HCT116 (cell line): ENCODE measurements at regions not wholly inside any gene's neighbourhood (a gene's known extent, or its start where the extent isn't known, plus 50 kb on each side); places are given as distances from the start of the nearest gene placed in this dataset.

Experiments
- ATAC-seq: fragments of 200-7000 bp; cut with Tn5 transposase; 2 replicates; pipeline ENCODE4 v1.9.1; 2020; ENCODE audit warnings: mild to moderate bottlenecking, moderate library complexity
- BruUV-seq: library from RNA; stranded (reverse); fragments of 400-500 nt; replicated peaks from 2 replicates; lab custom pipeline; 2021; lab: Mats Ljungman, UMichigan
- CTCF ChIA-PET: fragments of 300-600 bp; sonication (Branson Sonifier 250); formaldehyde crosslinking; loops from one replicate; lab custom pipeline; 2021; ENCODE audit warnings: antibody characterized with exemption; lab: Charles Lee
- POLR2A ChIA-PET: fragments of 300-600, 350-600 bp; sonication (Branson Sonifier 250); formaldehyde crosslinking; loops from one replicate; lab custom pipeline; 2021; ENCODE audit warnings: antibody characterized with exemption; lab: Charles Lee
- RAD21 ChIA-PET, 2 experiments: fragments of 300-600 bp; sonication (Branson Sonifier 250); formaldehyde crosslinking; loops; one replicate each; lab custom pipeline; 2023; ENCODE audit warnings: low total read pairs in 2 of 2; ENCODE audit not compliant: uncharacterized antibody in 2 of 2, unreplicated experiment in 2 of 2, low non-redundant PET in 1 of 2; lab: Charles Lee
- DNase-seq: peaks from one replicate; pipeline ENCODE4 v3.0.0-alpha.2; 2010; ENCODE audit warnings: low read depth, low spot score
- H2AFZ ChIP-seq: fragments of 200-600 bp; shearing (Covaris generic), sonication (generic); 2 replicates; pipeline ENCODE4 v1.6.1; 2017; ENCODE audit warnings: low read depth, mixed run types, mixed read lengths, antibody characterized with exemption, low read length; ENCODE audit not compliant: poor library complexity, severe bottlenecking
- H3K27ac ChIP-seq: 2 replicates; pipeline ENCODE4 v1.5.1; 2012; ENCODE audit warnings: low read depth, low read length
- H3K27me3 ChIP-seq: fragments of 200-600 bp; sonication (generic); 2 replicates; pipeline ENCODE4 v1.6.1; 2016; ENCODE audit warnings: mixed run types, low read length, mixed read lengths; ENCODE audit not compliant: insufficient read depth
- H3K36me3 ChIP-seq, 2 experiments: fragments of 200-500 bp in 1 of 2; fragments of 200-600 bp in 1 of 2; sonication (Bioruptor generic) in 1 of 2; sonication (generic) in 1 of 2; 2 replicates each; pipeline versions ENCODE4 v1.5.1 to v1.6.1; 2014 to 2016; ENCODE audit warnings: low read length in 2 of 2, inconsistent platforms in 1 of 2, mixed read lengths in 1 of 2, mixed run types in 1 of 2; ENCODE audit not compliant: insufficient read depth in 2 of 2, control insufficient read depth in 1 of 2
- H3K4me1 ChIP-seq, 2 experiments: fragments of 200-600 bp in 1 of 2; sonication (generic) in 1 of 2; 2 replicates each; pipeline versions ENCODE4 v1.5.1 to v1.6.1; 2012 to 2017; ENCODE audit warnings: low read length in 2 of 2, inconsistent platforms in 1 of 2, mild to moderate bottlenecking in 1 of 2, mixed read lengths in 1 of 2, mixed run types in 1 of 2, moderate library complexity in 1 of 2; ENCODE audit not compliant: insufficient read depth in 2 of 2, control insufficient read depth in 1 of 2
- H3K4me2 ChIP-seq: fragments of 200-600 bp; sonication (generic); 2 replicates; pipeline ENCODE4 v1.6.1; 2017; ENCODE audit warnings: mixed run types, low read length, mixed read lengths
- H3K4me3 ChIP-seq, 2 experiments: fragments of 200-600 bp in 1 of 2; sonication (generic) in 1 of 2; replicated peaks in 1 of 2; 2 replicates each; pipeline ENCODE4 v1.5.1; 2011 to 2016; ENCODE audit warnings: low read length in 2 of 2, control low read depth in 1 of 2, low read depth in 1 of 2, mild to moderate bottlenecking in 1 of 2, mixed read lengths in 1 of 2, mixed run types in 1 of 2
- H3K79me2 ChIP-seq: fragments of 200-600 bp; sonication (generic); 2 replicates; pipeline ENCODE4 v1.6.1; 2017; ENCODE audit warnings: mild to moderate bottlenecking, mixed run types, low read length, moderate library complexity, mixed read lengths; ENCODE audit not compliant: insufficient read depth
- H3K9ac ChIP-seq: fragments of 200-600 bp; sonication (generic); 2 replicates; pipeline ENCODE4 v1.6.1; 2016; ENCODE audit warnings: low read length, mixed read lengths
- H3K9me2 ChIP-seq: fragments of 200-600 bp; sonication (generic), shearing (Covaris generic); 2 replicates; pipeline ENCODE4 v1.6.1; 2017; ENCODE audit warnings: mixed run types, mild to moderate bottlenecking, moderate library complexity; ENCODE audit not compliant: insufficient read depth
- H3K9me3 ChIP-seq, 2 experiments: fragments of 200-500 bp in 1 of 2; fragments of 200-600 bp in 1 of 2; sonication (Bioruptor generic) in 1 of 2; sonication (generic) in 1 of 2; 2 replicates each; pipeline ENCODE4 v1.6.1; 2014 to 2017; ENCODE audit warnings: low read length in 2 of 2, mixed read lengths in 2 of 2, inconsistent platforms in 1 of 2, low read depth in 1 of 2, mild to moderate bottlenecking in 1 of 2, mixed run types in 1 of 2, moderate library complexity in 1 of 2; ENCODE audit not compliant: control insufficient read depth in 1 of 2, insufficient read depth in 1 of 2
- H4K20me1 ChIP-seq: fragments of 200-600 bp; sonication (generic), shearing (Covaris generic); 2 replicates; pipeline ENCODE4 v1.6.1; 2017; ENCODE audit warnings: mixed run types, mild to moderate bottlenecking, moderate library complexity; ENCODE audit not compliant: insufficient read depth
- CBX3 ChIP-seq: IDR thresholded peaks from 2 replicates; pipeline ENCODE4 v1.6.1; 2012; ENCODE audit warnings: low read depth
- CEBPB ChIP-seq: IDR thresholded peaks from 2 replicates; pipeline ENCODE4 v1.6.1; 2012; ENCODE audit warnings: low read depth
- EZH2phosphoT487 ChIP-seq: fragments of 200-600 bp; IDR thresholded peaks from 2 replicates; pipeline ENCODE4 v1.6.1; 2018; ENCODE audit warnings: antibody characterized with exemption, borderline replicate concordance
- FOSL1 ChIP-seq: IDR thresholded peaks from 2 replicates; pipeline ENCODE4 v1.6.1; 2012; ENCODE audit warnings: low read depth
- JUND ChIP-seq: IDR thresholded peaks from 2 replicates; pipeline ENCODE4 v1.6.1; 2012
- POLR2AphosphoS5 ChIP-seq: IDR thresholded peaks from 2 replicates; pipeline ENCODE4 v1.6.1; 2011; ENCODE audit warnings: mild to moderate bottlenecking, low read depth, low read length, moderate library complexity
- RAD21 ChIP-seq: IDR thresholded peaks from 2 replicates; pipeline ENCODE4 v1.6.1; 2012; ENCODE audit warnings: low read depth, mild to moderate bottlenecking
- SRF ChIP-seq: IDR thresholded peaks from 2 replicates; pipeline ENCODE4 v1.6.1; 2012; ENCODE audit warnings: low read depth
- ZFX ChIP-seq: fragments of 450-650 bp; IDR thresholded peaks from 2 replicates; pipeline ENCODE4 v1.6.1; 2017
- intact Hi-C: fragments of 100-400 bp; cut with micrococcal nuclease; formaldehyde crosslinking; loops from 2 replicates; pipeline ENCODE4 v1.10.0; 2022
- TF ChIP-seq, protein P1 (sequence below): IDR thresholded peaks from 2 replicates; pipeline ENCODE4 v1.6.1; 2012; ENCODE audit warnings: low read depth
- TF ChIP-seq, protein P2 (sequence below): IDR thresholded peaks from 2 replicates; pipeline ENCODE4 v1.6.1; 2012

DNA sequence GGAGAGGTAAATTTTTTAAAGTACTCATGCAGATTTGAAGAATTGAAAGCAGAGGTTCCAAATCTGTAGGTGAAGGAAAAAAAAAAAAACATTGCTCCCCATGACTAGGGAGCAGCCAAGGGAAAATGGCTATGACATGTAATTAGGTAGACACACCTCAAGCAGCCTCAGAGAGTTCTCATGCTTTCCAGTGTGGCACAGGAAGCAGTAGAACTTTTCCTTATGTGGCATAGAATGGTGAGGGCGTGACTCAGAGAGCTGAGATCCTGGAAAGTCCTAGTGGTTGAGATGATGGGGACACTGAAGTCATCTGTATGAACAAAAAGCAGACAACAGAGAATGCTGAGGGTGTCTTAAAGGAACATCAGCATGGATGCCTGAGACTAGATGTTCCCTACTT lies 148.6 kb upstream of the NWD2 start (continued):
- TF ChIP-seq, protein P1, sequence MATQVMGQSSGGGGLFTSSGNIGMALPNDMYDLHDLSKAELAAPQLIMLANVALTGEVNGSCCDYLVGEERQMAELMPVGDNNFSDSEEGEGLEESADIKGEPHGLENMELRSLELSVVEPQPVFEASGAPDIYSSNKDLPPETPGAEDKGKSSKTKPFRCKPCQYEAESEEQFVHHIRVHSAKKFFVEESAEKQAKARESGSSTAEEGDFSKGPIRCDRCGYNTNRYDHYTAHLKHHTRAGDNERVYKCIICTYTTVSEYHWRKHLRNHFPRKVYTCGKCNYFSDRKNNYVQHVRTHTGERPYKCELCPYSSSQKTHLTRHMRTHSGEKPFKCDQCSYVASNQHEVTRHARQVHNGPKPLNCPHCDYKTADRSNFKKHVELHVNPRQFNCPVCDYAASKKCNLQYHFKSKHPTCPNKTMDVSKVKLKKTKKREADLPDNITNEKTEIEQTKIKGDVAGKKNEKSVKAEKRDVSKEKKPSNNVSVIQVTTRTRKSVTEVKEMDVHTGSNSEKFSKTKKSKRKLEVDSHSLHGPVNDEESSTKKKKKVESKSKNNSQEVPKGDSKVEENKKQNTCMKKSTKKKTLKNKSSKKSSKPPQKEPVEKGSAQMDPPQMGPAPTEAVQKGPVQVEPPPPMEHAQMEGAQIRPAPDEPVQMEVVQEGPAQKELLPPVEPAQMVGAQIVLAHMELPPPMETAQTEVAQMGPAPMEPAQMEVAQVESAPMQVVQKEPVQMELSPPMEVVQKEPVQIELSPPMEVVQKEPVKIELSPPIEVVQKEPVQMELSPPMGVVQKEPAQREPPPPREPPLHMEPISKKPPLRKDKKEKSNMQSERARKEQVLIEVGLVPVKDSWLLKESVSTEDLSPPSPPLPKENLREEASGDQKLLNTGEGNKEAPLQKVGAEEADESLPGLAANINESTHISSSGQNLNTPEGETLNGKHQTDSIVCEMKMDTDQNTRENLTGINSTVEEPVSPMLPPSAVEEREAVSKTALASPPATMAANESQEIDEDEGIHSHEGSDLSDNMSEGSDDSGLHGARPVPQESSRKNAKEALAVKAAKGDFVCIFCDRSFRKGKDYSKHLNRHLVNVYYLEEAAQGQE: no peak

DNA sequence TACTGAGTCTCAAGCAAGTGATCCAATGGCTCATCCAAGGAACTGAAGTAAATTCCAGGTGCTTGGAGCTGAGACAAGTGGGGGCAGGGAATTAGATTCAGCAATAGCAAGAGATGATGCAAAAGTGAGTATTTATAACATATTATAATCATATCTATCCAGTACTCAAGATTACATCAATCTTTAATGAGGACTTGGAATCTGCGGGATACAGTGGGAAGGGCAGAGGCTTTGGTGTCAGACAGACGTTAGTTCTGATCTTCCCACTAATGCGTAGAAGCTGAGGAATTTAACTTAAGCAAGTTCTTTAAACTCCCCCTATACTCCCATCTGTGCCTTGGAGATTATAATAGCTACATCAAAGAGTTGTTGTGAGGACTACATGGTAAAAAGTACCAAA lies 143.4 kb upstream of the NWD2 start:
- Histone ChIP-seq H3K36me3 (no peaks in the 10 kb centered on the region), H3K9me2 (no peaks in the 10 kb centered on the region), H3K9me3 (no peaks in the 10 kb centered on the region), H3K9ac (no peak overlapping the region), H3K79me2 (no peaks in the 10 kb centered on the region), H3K27me3 (0 out of 2 replicates have a peak, but pooled peaks cover 4% of the 10 kb centered on the region), H3K27ac (no peak overlapping the region), H3K4me2 (no peak overlapping the region), H3K4me3 (no peak overlapping the region), H3K4me1 (no peaks in the 10 kb centered on the region), H4K20me1 (no peaks in the 10 kb centered on the region), H2AFZ (no peak overlapping the region)
- CTCF ChIA-PET: no interaction called here
- POLR2A ChIA-PET: no interaction called here
- TF ChIP-seq CEBPB (no peak), JUND (no peak), POLR2AphosphoS5 (no peak)
- intact Hi-C loops: no loop called here
- RAD21 ChIA-PET: no interaction called here
- DNase-seq (no peak), ATAC-seq (no peak)
- no TSS peak for BruUV-seq

DNA sequence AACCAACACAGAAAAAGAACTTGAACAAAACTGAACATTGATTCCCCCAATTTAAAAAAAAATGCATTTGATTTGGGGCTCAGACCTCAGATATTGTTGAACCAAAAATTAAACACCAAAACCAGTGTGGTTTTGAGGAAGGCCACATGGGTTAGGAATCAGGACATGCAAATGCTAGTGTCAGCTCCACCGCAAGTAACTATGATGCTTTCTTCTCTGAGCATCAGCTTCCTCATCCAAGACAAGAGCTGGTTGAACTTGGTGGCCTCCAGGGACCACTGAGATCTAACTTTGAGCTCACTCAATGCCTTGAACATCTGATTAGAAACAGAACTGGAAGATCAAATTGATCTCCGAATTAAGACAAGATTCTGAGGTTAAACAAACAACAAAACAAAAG lies 142.9 kb upstream of the NWD2 start:
- Histone ChIP-seq H3K4me3 (no peak overlapping the region), H3K27ac (no peak overlapping the region), H3K9me3 (no peaks in the 10 kb centered on the region), H3K4me1 (no peaks in the 10 kb centered on the region), H3K9me2 (no peaks in the 10 kb centered on the region), H3K4me2 (no peak overlapping the region), H2AFZ (no peak overlapping the region), H4K20me1 (no peaks in the 10 kb centered on the region), H3K79me2 (no peaks in the 10 kb centered on the region), H3K9ac (no peak overlapping the region), H3K36me3 (no peaks in the 10 kb centered on the region), H3K27me3 (0 out of 2 replicates have a peak, but pooled peaks cover 4% of the 10 kb centered on the region)
- intact Hi-C loops: no loop called here
- ChIA-PET RAD21 (no interaction called here), CTCF (no interaction called here), POLR2A (no interaction called here)
- no TSS peak for BruUV-seq
- ATAC-seq: no peak
- DNase-seq: no peak
- TF ChIP-seq ZFX: no peak
- TF ChIP-seq EZH2phosphoT487: no peak
- no peak for TF ChIP-seq RAD21
- TF ChIP-seq POLR2AphosphoS5: no peak
- TF ChIP-seq, protein P2, sequence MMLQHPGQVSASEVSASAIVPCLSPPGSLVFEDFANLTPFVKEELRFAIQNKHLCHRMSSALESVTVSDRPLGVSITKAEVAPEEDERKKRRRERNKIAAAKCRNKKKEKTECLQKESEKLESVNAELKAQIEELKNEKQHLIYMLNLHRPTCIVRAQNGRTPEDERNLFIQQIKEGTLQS: no peak
- no peak for TF ChIP-seq FOSL1
- no peak for TF ChIP-seq SRF
- no peak for TF ChIP-seq CBX3
